GM23338 (cell line): ENCODE measurements at regions not wholly inside any gene's neighbourhood (a gene's known extent, or its start where the extent isn't known, plus 50 kb on each side); places are given as distances from the start of the nearest gene placed in this dataset.

Experiments
- CREB1 ChIP-seq: fragments of 250-450 bp; sonication (Bioruptor Pico); IDR thresholded peaks from 2 replicates; pipeline ENCODE4 v1.5.0; 2020; ENCODE audit warnings: low read depth, mild to moderate bottlenecking, moderate library complexity
- CTCF ChIP-seq, 2 experiments: fragments of 200-600 bp in 1 of 2; sonication (generic) in 1 of 2; conservative IDR thresholded peaks; 2 replicates each; pipeline versions ENCODE4 v1.5.1 to v1.6.1; 2016 to 2017; ENCODE audit warnings: antibody characterized with exemption in 2 of 2, low read depth in 2 of 2, mild to moderate bottlenecking in 2 of 2, moderate library complexity in 1 of 2
- ETS1 ChIP-seq: IDR thresholded peaks from 2 replicates; pipeline ENCODE4 v1.6.1; 2016; ENCODE audit warnings: antibody characterized with exemption
- EZH2 ChIP-seq: fragments of 200-600 bp; sonication (generic); IDR thresholded peaks from one replicate; pipeline ENCODE4 v1.8.0; 2017; ENCODE audit warnings: antibody characterized with exemption, mild to moderate bottlenecking, low read depth; ENCODE audit not compliant: unreplicated experiment
- EZH2phosphoT487 ChIP-seq: fragments of 200-600 bp; sonication (generic); IDR thresholded peaks from one replicate; pipeline ENCODE4 v1.8.1; 2018; ENCODE audit warnings: antibody characterized with exemption; ENCODE audit not compliant: unreplicated experiment
- JUNB ChIP-seq: IDR thresholded peaks from one replicate; pipeline ENCODE4 v1.6.1; 2016; ENCODE audit warnings: antibody characterized with exemption; ENCODE audit not compliant: unreplicated experiment
- NANOG ChIP-seq: IDR thresholded peaks from 2 replicates; pipeline ENCODE4 v1.6.1; 2016; ENCODE audit warnings: antibody characterized with exemption, borderline replicate concordance
- POLR2AphosphoS5 ChIP-seq: IDR thresholded peaks from 2 replicates; pipeline ENCODE4 v1.6.1; 2016; ENCODE audit warnings: antibody characterized with exemption, low read depth
- STAT1 ChIP-seq: IDR thresholded peaks from one replicate; pipeline ENCODE4 v1.6.1; 2016; ENCODE audit warnings: antibody characterized with exemption; ENCODE audit not compliant: unreplicated experiment
- ZNF114 ChIP-seq: fragments of 250-450 bp; sonication (Bioruptor Pico); IDR thresholded peaks from 2 replicates; pipeline ENCODE4 v1.5.0; 2020; ENCODE audit warnings: mild to moderate bottlenecking, moderate library complexity
- ZNF462 ChIP-seq: fragments of 250-450 bp; sonication (Bioruptor Pico); IDR thresholded peaks from 2 replicates; pipeline ENCODE4 v1.5.0; 2020; ENCODE audit warnings: mild to moderate bottlenecking, moderate library complexity
- TF ChIP-seq, protein P1 (sequence below): IDR thresholded peaks from one replicate; pipeline ENCODE4 v1.6.1; 2018; ENCODE audit warnings: antibody characterized with exemption; ENCODE audit not compliant: unreplicated experiment

- TF ChIP-seq EZH2 (no peak), CTCF (conservative IDR thresholded peaks at IDR 0.05; ENCODE audit: low read depth in 2 of 2) (no peak), CREB1 (CRISPR knock-in tag) (no peak), EZH2phosphoT487 (no peak), JUNB (no peak), POLR2AphosphoS5 (no peak), STAT1 (no peak), ETS1 (no peak), ZNF114 (no peak), ZNF462 (CRISPR knock-in tag) (no peak), NANOG (no peak)
- TF ChIP-seq, protein P1, sequence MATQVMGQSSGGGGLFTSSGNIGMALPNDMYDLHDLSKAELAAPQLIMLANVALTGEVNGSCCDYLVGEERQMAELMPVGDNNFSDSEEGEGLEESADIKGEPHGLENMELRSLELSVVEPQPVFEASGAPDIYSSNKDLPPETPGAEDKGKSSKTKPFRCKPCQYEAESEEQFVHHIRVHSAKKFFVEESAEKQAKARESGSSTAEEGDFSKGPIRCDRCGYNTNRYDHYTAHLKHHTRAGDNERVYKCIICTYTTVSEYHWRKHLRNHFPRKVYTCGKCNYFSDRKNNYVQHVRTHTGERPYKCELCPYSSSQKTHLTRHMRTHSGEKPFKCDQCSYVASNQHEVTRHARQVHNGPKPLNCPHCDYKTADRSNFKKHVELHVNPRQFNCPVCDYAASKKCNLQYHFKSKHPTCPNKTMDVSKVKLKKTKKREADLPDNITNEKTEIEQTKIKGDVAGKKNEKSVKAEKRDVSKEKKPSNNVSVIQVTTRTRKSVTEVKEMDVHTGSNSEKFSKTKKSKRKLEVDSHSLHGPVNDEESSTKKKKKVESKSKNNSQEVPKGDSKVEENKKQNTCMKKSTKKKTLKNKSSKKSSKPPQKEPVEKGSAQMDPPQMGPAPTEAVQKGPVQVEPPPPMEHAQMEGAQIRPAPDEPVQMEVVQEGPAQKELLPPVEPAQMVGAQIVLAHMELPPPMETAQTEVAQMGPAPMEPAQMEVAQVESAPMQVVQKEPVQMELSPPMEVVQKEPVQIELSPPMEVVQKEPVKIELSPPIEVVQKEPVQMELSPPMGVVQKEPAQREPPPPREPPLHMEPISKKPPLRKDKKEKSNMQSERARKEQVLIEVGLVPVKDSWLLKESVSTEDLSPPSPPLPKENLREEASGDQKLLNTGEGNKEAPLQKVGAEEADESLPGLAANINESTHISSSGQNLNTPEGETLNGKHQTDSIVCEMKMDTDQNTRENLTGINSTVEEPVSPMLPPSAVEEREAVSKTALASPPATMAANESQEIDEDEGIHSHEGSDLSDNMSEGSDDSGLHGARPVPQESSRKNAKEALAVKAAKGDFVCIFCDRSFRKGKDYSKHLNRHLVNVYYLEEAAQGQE, result no peak
Measured at GRCh38 chr9:26682041-26682440, 210.6 kb downstream of the CAAP1 start.
